ENCODE measurements at regions not wholly inside any gene's neighbourhood (a gene's known extent, or its start where the extent isn't known, plus 50 kb on each side); places are given as distances from the start of the nearest gene placed in this dataset.

DNA sequence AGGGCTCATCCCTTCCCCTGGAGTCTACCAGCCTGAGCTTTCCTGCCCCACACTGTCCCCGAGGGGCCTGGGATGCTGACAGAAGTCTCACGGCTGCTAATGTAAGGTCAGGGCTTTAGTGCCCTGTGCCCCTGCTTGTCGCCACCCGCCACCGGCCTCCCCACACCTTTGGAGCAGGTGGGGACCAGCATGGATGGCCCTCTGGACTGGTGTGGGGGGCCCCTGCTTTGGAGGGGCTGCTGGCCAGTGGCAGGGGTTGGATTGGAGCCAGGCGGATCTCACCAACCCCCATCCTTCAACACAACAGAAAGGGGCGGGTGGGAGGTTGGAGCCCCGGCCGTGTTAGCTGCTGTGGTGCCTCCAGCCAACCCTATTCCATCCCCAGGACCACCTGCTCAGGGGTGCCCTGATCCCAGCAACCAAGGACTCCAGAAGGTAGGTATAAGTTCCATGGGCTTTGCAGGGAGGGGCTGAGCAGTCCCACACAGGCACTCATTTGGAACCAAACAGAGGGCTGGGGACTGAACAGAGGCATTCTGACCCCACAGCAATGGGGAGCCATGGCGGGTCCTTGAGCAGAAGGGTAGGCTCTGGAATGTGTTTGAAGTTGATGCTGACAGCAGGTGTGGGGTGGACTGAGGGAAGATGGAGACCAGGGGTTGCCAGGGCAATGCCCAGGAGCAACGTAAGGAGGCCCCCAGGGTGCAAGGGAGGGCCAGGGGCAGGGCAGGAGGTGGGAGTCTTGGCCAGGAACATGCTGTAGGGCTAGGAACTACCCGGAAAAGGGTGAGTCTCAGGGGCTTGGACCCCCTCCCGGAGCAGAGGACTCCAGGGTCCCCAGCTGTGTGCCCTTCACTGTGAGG is 145.1 kb upstream of the C14orf180 start:
- WGBS (ENCODE audit: insufficient coverage), result 97% methylated on average over 8 of the region's 13 CpGs
- no peak overlapping the region for H2AFZ ChIP-seq (ENCODE audit: insufficient read depth, low read depth, low read length, poor library complexity, severe bottlenecking)
- H3K36me3 ChIP-seq (replicated peaks in 1 of 2; ENCODE audit: control insufficient read depth in 1 of 2, insufficient read depth in 2 of 2, low read length in 2 of 2), result no peaks in the 10 kb centered on the region
- intact Hi-C loops (cut with micrococcal nuclease), result no loop called here
- Mint-ChIP-seq H3K4me1 (peaks cover 4% of the 10 kb centered on the region), H3K36me3 (no peaks in the 10 kb centered on the region), H3K27ac (no peak overlapping the region), H3K27me3 (ENCODE audit: low read depth in 3 of 3) (peaks cover 0 to 5% (median 2%) of the 10 kb centered on the region in 3 donors), H3K9me3 (peaks cover 0 to 2% (median 0%) of the 10 kb centered on the region in 7 donors), H3K4me3 (no peak overlapping the region)
- TF ChIP-seq CTCF (IDR thresholded peaks at IDR 0.05), result no peak
- H4K20me1 ChIP-seq (ENCODE audit: insufficient read depth, low read length), result no peaks in the 10 kb centered on the region
- H3K27ac ChIP-seq (ENCODE audit: low read depth in 1 of 2, low read length in 2 of 2), result no peak overlapping the region
- no peaks in the 10 kb centered on the region for H3K79me2 ChIP-seq (ENCODE audit: insufficient read depth, low read length)
- H3K9ac ChIP-seq (ENCODE audit: insufficient read depth, low read length, poor library complexity, severe bottlenecking), result no peak overlapping the region
- no peaks in the 10 kb centered on the region for H3K9me3 ChIP-seq (replicated peaks in 1 of 2; ENCODE audit: control insufficient read depth in 1 of 2, insufficient read depth in 1 of 2, low read length in 2 of 2)
- DNase-seq, result no peak
- no peak overlapping the region for H3K4me3 ChIP-seq (replicated peaks in 1 of 3; ENCODE audit: low read depth in 2 of 3, low read length in 3 of 3)
- no peaks in the 10 kb centered on the region for H3K27me3 ChIP-seq (ENCODE audit: control insufficient read depth in 2 of 2, insufficient read depth in 2 of 2, low read length in 2 of 2)
- no peak overlapping the region for H3K4me2 ChIP-seq (replicated peaks; ENCODE audit: extremely low read depth, low read length, poor library complexity, severe bottlenecking)
- H3K4me1 ChIP-seq (ENCODE audit: control insufficient read depth in 1 of 2, insufficient read depth in 2 of 2, low read length in 2 of 2), result peaks cover 0 to 8% of the 10 kb centered on the region in 2 donors

GRCh38 chr14:104435147-104436046 is 144.2 kb upstream of the C14orf180 start:
- H3K36me3 Mint-ChIP-seq, result no peaks in the 10 kb centered on the region
- Histone ChIP-seq H4K20me1 (ENCODE audit: insufficient read depth, low read length) (no peaks in the 10 kb centered on the region), H3K27ac (ENCODE audit: low read depth in 1 of 2, low read length in 2 of 2) (no peak overlapping the region), H3K36me3 (replicated peaks in 1 of 2; ENCODE audit: control insufficient read depth in 1 of 2, insufficient read depth in 2 of 2, low read length in 2 of 2) (no peaks in the 10 kb centered on the region), H3K4me1 (ENCODE audit: control insufficient read depth in 1 of 2, insufficient read depth in 2 of 2, low read length in 2 of 2) (peaks cover 0 to 8% of the 10 kb centered on the region in 2 donors), H3K79me2 (ENCODE audit: insufficient read depth, low read length) (no peaks in the 10 kb centered on the region), H2AFZ (ENCODE audit: insufficient read depth, low read depth, low read length, poor library complexity, severe bottlenecking) (peak overlapping the region; percentile 68), H3K4me2 (replicated peaks; ENCODE audit: extremely low read depth, low read length, poor library complexity, severe bottlenecking) (no peak overlapping the region), H3K9me3 (replicated peaks in 1 of 2; ENCODE audit: control insufficient read depth in 1 of 2, insufficient read depth in 1 of 2, low read length in 2 of 2) (no peaks in the 10 kb centered on the region), H3K4me3 (replicated peaks in 1 of 3; ENCODE audit: low read depth in 2 of 3, low read length in 3 of 3) (no peak overlapping the region), H3K27me3 (ENCODE audit: control insufficient read depth in 2 of 2, insufficient read depth in 2 of 2, low read length in 2 of 2) (no peaks in the 10 kb centered on the region), H3K9ac (ENCODE audit: insufficient read depth, low read length, poor library complexity, severe bottlenecking) (no peak overlapping the region)
- peaks cover 4% of the 10 kb centered on the region for H3K4me1 Mint-ChIP-seq
- 98% methylated on average over 17 of the region's 20 CpGs for WGBS (ENCODE audit: insufficient coverage)
- intact Hi-C loops (cut with micrococcal nuclease), result no loop called here
- H3K4me3 Mint-ChIP-seq, result peak overlapping the region in 1 of 2 donors; percentile 68
- TF ChIP-seq CTCF (IDR thresholded peaks at IDR 0.05), result no peak
- peak in 1 of 3 donors; percentile 2 for DNase-seq
- H3K27me3 Mint-ChIP-seq (ENCODE audit: low read depth in 3 of 3), result peaks cover 0 to 5% (median 2%) of the 10 kb centered on the region in 3 donors
- peaks cover 0 to 2% (median 0%) of the 10 kb centered on the region in 7 donors for H3K9me3 Mint-ChIP-seq
- no peak overlapping the region for H3K27ac Mint-ChIP-seq

All from CD14-positive monocyte (primary cell).